ENCODE measurements at regions not wholly inside any gene's neighbourhood (a gene's known extent, or its start where the extent isn't known, plus 50 kb on each side); places are given as distances from the start of the nearest gene placed in this dataset.

GRCh38 chr12:128168273-128168672 is 98.7 kb upstream of the TMEM132C start:
- TF ChIP-seq CTCF (IDR thresholded peaks at IDR 0.05) (no peak), POLR2A (IDR thresholded peaks at IDR 0.05) (no peak)

All from heart left ventricle (tissue), 13 donors.